PC-9 (cell line): ENCODE measurements at regions not wholly inside any gene's neighbourhood (a gene's known extent, or its start where the extent isn't known, plus 50 kb on each side); places are given as distances from the start of the nearest gene placed in this dataset.

Experiments
- CTCF ChIP-seq: fragments of 200-600 bp; sonication (generic); conservative IDR thresholded peaks from 2 replicates; pipeline ENCODE4 v1.6.1; 2017; ENCODE audit warnings: mixed run types, antibody characterized with exemption, mild to moderate bottlenecking, moderate library complexity
- EZH2 ChIP-seq: fragments of 200-600 bp; sonication (generic); IDR thresholded peaks from 2 replicates; pipeline ENCODE4 v1.8.0; 2017; ENCODE audit warnings: antibody characterized with exemption, low read depth

- no peak for TF ChIP-seq CTCF
- no peak for TF ChIP-seq EZH2
Observed at GRCh38 chr12:111309584-111309983, 59.3 kb downstream of the PHETA1 start.
